SJSA1 (cell line): ENCODE measurements at regions not wholly inside any gene's neighbourhood (a gene's known extent, or its start where the extent isn't known, plus 50 kb on each side); places are given as distances from the start of the nearest gene placed in this dataset.

Experiments used
- DNase-seq, 2 experiments: peaks; one replicate each; pipeline ENCODE4 v3.0.0-alpha.2; 2015 to 2020; ENCODE audit warnings: low spot score in 2 of 2, low read depth in 1 of 2
- H3K27ac ChIP-seq: fragments of 250-450 bp; sonication (Bioruptor Pico); 2 replicates; pipeline ENCODE4 v1.5.1; 2020; ENCODE audit warnings: mild to moderate bottlenecking, moderate library complexity
- H3K27me3 ChIP-seq: fragments of 250-450 bp; sonication (Bioruptor Pico); replicated peaks from 2 replicates; pipeline ENCODE4 v1.5.1; 2020; ENCODE audit warnings: mild to moderate bottlenecking, moderate library complexity
- H3K36me3 ChIP-seq: fragments of 250-450 bp; sonication (Bioruptor Pico); 2 replicates; pipeline ENCODE4 v1.5.1; 2020; ENCODE audit warnings: mild to moderate bottlenecking
- H3K4me1 ChIP-seq: fragments of 250-450 bp; sonication (Bioruptor Pico); replicated peaks from 2 replicates; pipeline ENCODE4 v1.6.1; 2021; ENCODE audit warnings: mild to moderate bottlenecking
- H3K4me3 ChIP-seq: fragments of 250-450 bp; sonication (Bioruptor Pico); 2 replicates; pipeline ENCODE4 v1.5.1; 2020; ENCODE audit warnings: mild to moderate bottlenecking
- H3K9me3 ChIP-seq: fragments of 250-450 bp; sonication (Bioruptor Pico); replicated peaks from 2 replicates; pipeline ENCODE4 v1.5.1; 2020; ENCODE audit warnings: mild to moderate bottlenecking

DNA sequence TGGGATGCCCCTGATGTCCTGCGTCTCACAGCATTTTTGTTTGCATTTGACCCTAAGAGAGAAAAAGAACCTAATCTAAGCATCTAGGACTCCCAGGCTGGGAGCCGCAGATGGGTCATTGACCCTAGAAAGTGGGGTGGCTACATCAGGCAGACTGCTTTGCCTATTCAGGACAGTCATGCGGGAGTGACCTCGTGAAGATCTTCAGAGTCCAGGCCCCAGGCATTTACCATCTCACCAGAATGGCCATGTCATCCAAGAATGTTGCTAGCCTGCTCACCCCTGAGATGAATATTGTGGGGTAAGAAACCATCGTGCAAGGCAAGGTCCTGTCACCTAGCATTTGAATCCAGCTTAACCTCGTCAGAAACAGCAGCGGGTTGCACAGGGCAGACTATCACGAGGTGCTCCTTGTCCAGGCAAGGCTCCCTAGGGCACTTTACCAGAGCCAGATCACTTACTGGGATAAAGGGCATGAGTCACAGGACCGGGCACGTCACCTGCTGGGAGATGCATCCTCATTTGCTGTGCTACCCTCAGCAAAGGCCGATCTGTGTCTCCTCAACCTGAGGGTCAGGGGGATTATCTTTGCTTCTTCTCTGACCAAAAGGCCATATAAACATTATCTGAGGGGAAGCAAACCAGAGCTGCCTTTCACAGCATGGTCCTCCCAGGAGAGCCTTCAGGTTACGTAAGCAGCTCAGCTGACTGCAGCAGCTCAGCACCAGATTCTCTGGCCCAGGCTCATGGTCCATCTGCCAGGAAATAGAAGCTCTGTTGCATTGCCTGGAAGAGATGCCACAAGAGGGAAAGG lies 162.3 kb downstream of the ACKR3 start:
- H3K4me3 ChIP-seq = no peak overlapping the region
- H3K36me3 ChIP-seq = no peaks in the 10 kb centered on the region
- H3K9me3 ChIP-seq = no peaks in the 10 kb centered on the region
- no peak overlapping the region for H3K27ac ChIP-seq
- no peak for DNase-seq
- no peaks in the 10 kb centered on the region for H3K4me1 ChIP-seq
- no peaks in the 10 kb centered on the region for H3K27me3 ChIP-seq

DNA sequence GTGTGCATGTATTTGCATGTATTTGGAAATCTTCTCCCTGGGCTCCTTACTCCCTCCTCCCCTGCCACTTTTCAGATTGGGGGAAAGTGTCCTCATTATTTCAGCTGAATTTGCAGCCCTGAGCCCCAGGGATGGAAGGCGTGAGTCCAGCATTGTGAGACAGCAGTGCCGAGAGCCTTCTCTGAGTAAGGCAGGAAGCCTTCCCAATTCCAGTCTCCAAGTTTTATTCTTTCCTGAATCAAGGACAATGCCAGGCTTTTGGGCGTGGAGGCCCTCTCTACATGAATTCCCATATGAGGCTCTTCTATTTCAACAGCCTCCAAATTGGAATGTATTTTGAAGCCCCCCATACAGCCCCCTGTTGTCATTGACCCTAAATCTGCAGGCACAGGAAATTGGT lies 163.5 kb downstream of the ACKR3 start:
- H3K4me1 ChIP-seq = no peaks in the 10 kb centered on the region
- no peak overlapping the region for H3K4me3 ChIP-seq
- H3K36me3 ChIP-seq = no peaks in the 10 kb centered on the region
- no peak for DNase-seq
- H3K27me3 ChIP-seq = no peaks in the 10 kb centered on the region
- no peak overlapping the region for H3K27ac ChIP-seq
- H3K9me3 ChIP-seq = no peaks in the 10 kb centered on the region

DNA sequence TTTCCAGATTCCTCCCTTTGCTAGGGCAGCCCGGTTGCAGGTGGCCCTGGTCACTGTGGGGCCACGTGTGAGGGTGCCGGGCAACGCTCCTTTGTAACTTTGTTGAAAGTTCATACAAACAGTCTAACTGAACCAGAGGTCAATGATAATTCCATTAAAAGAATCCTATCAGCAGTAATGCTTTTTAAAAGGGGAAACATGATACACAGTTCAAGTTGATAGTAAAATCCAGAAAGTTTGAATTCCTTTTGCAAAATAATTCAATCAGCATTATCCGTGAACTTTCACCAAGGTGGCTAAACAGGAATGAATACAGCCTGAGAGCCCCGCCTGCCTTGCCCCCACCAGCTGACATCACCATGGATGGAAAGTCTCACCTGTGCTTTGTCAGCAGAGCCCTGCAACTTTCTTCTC lies 166.2 kb downstream of the ACKR3 start:
- no peak for DNase-seq
- Histone ChIP-seq H3K36me3 (no peaks in the 10 kb centered on the region), H3K4me1 (0 out of 2 replicates have a peak, but pooled peaks cover 4% of the 10 kb centered on the region), H3K4me3 (no peak overlapping the region), H3K27me3 (no peaks in the 10 kb centered on the region), H3K9me3 (no peaks in the 10 kb centered on the region), H3K27ac (no peak overlapping the region)

DNA sequence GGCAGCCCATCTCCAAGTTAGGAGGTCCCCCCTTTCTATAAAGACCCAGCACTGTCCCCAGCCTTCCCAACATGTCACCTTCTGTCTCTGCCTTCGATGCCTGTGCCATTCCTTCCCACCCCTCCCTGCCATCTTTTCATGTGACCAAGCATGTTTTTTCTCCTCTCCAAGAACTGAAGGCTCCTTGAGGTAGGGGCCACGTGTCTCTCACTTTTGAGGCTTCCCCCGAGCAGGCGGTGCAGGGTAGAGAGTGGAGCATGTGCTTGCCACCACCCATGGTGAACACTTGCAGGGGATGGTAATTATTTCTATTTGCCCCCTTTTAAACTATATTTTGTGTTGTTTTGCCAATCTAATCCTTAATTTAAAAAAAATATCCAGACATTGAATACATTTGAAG lies 168.4 kb downstream of the ACKR3 start:
- Histone ChIP-seq H3K36me3 (no peaks in the 10 kb centered on the region), H3K27me3 (no peaks in the 10 kb centered on the region), H3K9me3 (no peaks in the 10 kb centered on the region), H3K4me3 (no peak overlapping the region), H3K27ac (no peak overlapping the region), H3K4me1 (peaks cover 12% of the 10 kb centered on the region)
- DNase-seq = no peak

DNA sequence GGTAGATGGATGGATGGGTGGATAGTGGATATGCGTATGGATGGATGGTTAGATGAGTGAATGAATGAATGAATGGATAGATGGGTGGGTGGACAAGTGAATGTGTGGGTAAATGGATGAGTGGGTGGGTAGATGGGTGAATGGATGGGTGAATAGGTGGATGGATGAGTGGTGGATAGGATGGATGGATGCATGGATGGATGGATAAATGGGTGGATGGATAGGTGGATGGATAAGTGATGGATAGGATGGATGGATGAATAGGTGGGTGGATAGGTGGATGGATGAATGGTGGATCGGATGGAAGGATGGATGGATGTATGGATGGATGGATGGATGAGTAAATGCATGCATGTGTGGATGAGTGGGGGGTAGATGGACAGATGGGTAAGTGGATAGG lies 169.3 kb downstream of the ACKR3 start:
- Histone ChIP-seq H3K36me3 (no peaks in the 10 kb centered on the region), H3K9me3 (no peaks in the 10 kb centered on the region), H3K4me3 (no peak overlapping the region), H3K27me3 (no peaks in the 10 kb centered on the region), H3K4me1 (peaks cover 20% of the 10 kb centered on the region), H3K27ac (no peak overlapping the region)
- DNase-seq = no peak

- Histone ChIP-seq H3K4me1 (peaks cover 27% of the 10 kb centered on the region), H3K36me3 (no peaks in the 10 kb centered on the region)
These were observed 170.0 kb downstream of the ACKR3 start for GRCh38 chr2:236739663-236740062.

DNA sequence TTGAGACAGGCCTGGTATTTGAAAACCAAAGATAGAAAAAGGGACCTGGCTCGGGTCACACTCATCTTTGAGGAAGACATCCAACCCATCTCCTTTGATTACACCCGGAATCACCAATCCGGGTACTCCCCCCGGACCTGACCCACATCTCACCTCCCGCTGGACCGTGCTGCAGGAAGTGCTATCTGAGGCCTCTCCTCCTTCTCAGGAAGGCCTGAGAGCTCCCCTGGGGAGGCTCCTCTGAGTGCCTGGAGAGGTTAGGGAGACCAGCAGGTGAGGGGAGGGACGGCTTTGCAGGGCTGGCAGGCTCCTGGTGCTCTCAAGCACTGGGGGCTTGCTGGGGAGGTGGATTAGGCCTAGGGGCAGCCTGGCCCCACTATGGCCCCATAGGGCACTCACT lies 170.9 kb downstream of the ACKR3 start:
- no peak for DNase-seq
- Histone ChIP-seq H3K9me3 (no peaks in the 10 kb centered on the region), H3K27me3 (no peaks in the 10 kb centered on the region), H3K36me3 (no peaks in the 10 kb centered on the region), H3K27ac (no peak overlapping the region), H3K4me3 (no peak overlapping the region), H3K4me1 (peaks cover 34% of the 10 kb centered on the region)

More at GRCh38 chr2:236739663-236740062, 170.0 kb downstream of the ACKR3 start:
- Histone ChIP-seq H3K27ac (no peak overlapping the region), H3K27me3 (no peaks in the 10 kb centered on the region), H3K4me3 (no peak overlapping the region), H3K9me3 (no peaks in the 10 kb centered on the region)
- no peak for DNase-seq

GRCh38 chr2:236743039-236743920 lies 173.7 kb downstream of the ACKR3 start:
- Histone ChIP-seq H3K27ac (peak overlapping the region; percentile 93), H3K9me3 (no peaks in the 10 kb centered on the region), H3K4me3 (no peak overlapping the region), H3K36me3 (no peaks in the 10 kb centered on the region), H3K4me1 (peaks cover 49% of the 10 kb centered on the region), H3K27me3 (no peaks in the 10 kb centered on the region)
- DNase-seq = peak; percentile 66 to 81

DNA sequence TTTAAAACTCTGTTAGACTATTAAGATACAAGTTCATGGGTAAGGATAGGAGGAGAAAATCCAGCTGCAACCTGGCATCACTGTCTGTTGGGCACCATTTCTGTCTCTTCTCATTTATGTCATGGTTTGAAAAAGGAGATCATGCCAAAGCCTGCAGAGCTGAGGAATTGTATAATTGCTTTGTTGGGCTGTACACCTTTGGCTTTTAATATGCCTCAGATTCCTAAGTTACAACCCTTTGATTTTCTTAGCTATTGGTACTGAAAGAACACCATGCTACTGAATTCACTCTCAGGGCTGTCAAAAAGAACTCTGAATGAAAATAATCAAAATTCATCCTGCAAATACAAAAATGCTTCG lies 174.3 kb downstream of the ACKR3 start:
- Histone ChIP-seq H3K9me3 (no peaks in the 10 kb centered on the region), H3K36me3 (no peaks in the 10 kb centered on the region), H3K4me1 (peaks cover 51% of the 10 kb centered on the region), H3K4me3 (no peak overlapping the region), H3K27me3 (no peaks in the 10 kb centered on the region), H3K27ac (peak overlapping the region; percentile 93)
- DNase-seq = peak in 1 of 2 experiments; percentile 81

DNA sequence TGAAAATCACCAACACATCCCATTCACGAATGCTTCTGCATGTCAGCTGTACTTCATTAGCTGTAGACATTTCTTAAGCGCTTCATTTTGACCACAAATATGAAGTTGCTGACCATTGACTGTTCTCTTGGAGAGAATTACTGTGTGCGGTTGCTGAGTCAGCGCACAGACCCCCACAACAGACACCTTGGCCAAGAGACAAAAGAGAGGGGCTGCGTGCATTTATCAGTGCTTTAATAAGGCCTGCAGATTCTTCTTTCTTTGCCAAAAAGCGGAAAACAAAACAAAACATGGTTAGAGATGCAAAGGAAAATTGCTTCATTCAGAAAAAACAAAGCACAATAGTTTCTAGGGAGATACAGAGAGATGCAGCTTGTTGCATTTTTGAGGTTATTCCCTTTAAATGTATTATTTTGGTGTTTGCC lies 174.7 kb downstream of the ACKR3 start:
- Histone ChIP-seq H3K4me1 (peaks cover 55% of the 10 kb centered on the region), H3K36me3 (no peaks in the 10 kb centered on the region), H3K4me3 (no peak overlapping the region), H3K27me3 (no peaks in the 10 kb centered on the region), H3K9me3 (no peaks in the 10 kb centered on the region), H3K27ac (peak overlapping the region; percentile 93)
- DNase-seq = peak; percentile 93 to 98

DNA sequence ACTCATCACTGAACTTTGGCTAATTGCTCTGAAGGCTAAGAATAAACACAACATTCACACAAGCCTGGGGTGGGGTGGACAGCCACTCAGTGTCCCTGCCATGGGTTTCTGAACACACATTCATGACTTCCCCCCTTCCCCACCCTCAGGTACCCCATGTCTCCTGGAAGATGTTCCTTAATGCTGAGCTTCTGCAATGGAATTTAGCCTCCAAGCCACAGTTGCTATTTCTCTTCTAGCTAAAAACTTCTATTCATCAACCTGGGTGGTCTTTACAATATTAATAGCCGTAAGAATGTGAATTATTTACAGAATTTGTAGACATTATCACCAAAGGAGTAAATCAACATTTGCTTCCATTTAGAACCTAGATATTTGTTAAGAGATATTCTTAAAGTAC lies 175.1 kb downstream of the ACKR3 start:
- Histone ChIP-seq H3K27ac (peak overlapping the region; percentile 93), H3K9me3 (no peaks in the 10 kb centered on the region), H3K27me3 (no peaks in the 10 kb centered on the region), H3K4me3 (no peak overlapping the region), H3K36me3 (no peaks in the 10 kb centered on the region), H3K4me1 (peaks cover 52% of the 10 kb centered on the region)
- peak; percentile 77 to 97 for DNase-seq

- Histone ChIP-seq H3K4me3 (no peak overlapping the region), H3K36me3 (no peaks in the 10 kb centered on the region), H3K9me3 (no peaks in the 10 kb centered on the region), H3K27me3 (no peaks in the 10 kb centered on the region), H3K4me1 (peaks cover 51% of the 10 kb centered on the region), H3K27ac (peak overlapping the region; percentile 93)
- DNase-seq = peak; percentile 93 to 94
These were observed 176.0 kb downstream of the ACKR3 start for GRCh38 chr2:236745420-236746210.

- Histone ChIP-seq H3K27me3 (no peaks in the 10 kb centered on the region), H3K4me3 (no peak overlapping the region), H3K4me1 (peaks cover 51% of the 10 kb centered on the region), H3K36me3 (no peaks in the 10 kb centered on the region), H3K9me3 (no peaks in the 10 kb centered on the region), H3K27ac (peak overlapping the region; percentile 93; the same call in 1 of the 2 replicates)
- no peak for DNase-seq
These were observed 177.2 kb downstream of the ACKR3 start for GRCh38 chr2:236746833-236747232.
